ENCODE measurements at regions not wholly inside any gene's neighbourhood (a gene's known extent, or its start where the extent isn't known, plus 50 kb on each side); places are given as distances from the start of the nearest gene placed in this dataset.

GRCh38 chr13:73513751-73514150, 454.9 kb downstream of the KLF5 start:
- DNase-seq (ENCODE audit: low read depth, low spot score) (no peak), ATAC-seq (no peak)
- H3K27me3 ChIP-seq (ENCODE audit: control insufficient read depth, insufficient read depth, low read length): no peaks in the 10 kb centered on the region
- CTCF ChIA-PET: no interaction called here
- no peaks in the 10 kb centered on the region for H3K9me3 ChIP-seq (ENCODE audit: control insufficient read depth, insufficient read depth, low read depth, low read length)
- POLR2A ChIA-PET: no interaction called here
- no peaks in the 10 kb centered on the region for H3K36me3 ChIP-seq (ENCODE audit: control insufficient read depth, insufficient read depth, low read length)
- BruUV-seq (replicated peaks): no TSS peak
- no peak overlapping the region for H3K27ac ChIP-seq (ENCODE audit: low read length)
- in situ Hi-C loops (cut with HindIII; ENCODE audit: low pct_unique_long_range_greater_than_20kb, low sequenced_read_pairs): no loop called here
- TF ChIP-seq, protein P1, sequence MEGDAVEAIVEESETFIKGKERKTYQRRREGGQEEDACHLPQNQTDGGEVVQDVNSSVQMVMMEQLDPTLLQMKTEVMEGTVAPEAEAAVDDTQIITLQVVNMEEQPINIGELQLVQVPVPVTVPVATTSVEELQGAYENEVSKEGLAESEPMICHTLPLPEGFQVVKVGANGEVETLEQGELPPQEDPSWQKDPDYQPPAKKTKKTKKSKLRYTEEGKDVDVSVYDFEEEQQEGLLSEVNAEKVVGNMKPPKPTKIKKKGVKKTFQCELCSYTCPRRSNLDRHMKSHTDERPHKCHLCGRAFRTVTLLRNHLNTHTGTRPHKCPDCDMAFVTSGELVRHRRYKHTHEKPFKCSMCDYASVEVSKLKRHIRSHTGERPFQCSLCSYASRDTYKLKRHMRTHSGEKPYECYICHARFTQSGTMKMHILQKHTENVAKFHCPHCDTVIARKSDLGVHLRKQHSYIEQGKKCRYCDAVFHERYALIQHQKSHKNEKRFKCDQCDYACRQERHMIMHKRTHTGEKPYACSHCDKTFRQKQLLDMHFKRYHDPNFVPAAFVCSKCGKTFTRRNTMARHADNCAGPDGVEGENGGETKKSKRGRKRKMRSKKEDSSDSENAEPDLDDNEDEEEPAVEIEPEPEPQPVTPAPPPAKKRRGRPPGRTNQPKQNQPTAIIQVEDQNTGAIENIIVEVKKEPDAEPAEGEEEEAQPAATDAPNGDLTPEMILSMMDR (IDR thresholded peaks at IDR 0.05): no peak
- TF ChIP-seq REST (IDR thresholded peaks at IDR 0.05; ENCODE audit: insufficient read depth in 1 of 2, low read depth in 2 of 2, low read length in 1 of 2) (no peak), POLR2AphosphoS5 (IDR thresholded peaks at IDR 0.05; ENCODE audit: low read depth, low read length) (no peak)
- H3K4me3 ChIP-seq (ENCODE audit: low read depth in 2 of 2, low read length in 2 of 2): no peak overlapping the region
- no peaks in the 10 kb centered on the region for H3K4me1 ChIP-seq (ENCODE audit: control insufficient read depth, insufficient read depth, low read length)
- intact Hi-C loops (cut with micrococcal nuclease; ENCODE audit: unreplicated experiment): no loop called here

GRCh38 chr13:73508841-73509240, 450.0 kb downstream of the KLF5 start:
- in situ Hi-C loops (cut with HindIII; ENCODE audit: low pct_unique_long_range_greater_than_20kb, low sequenced_read_pairs): no loop called here
- intact Hi-C loops (cut with micrococcal nuclease; ENCODE audit: unreplicated experiment): no loop called here
- no peak for ATAC-seq
- no peaks in the 10 kb centered on the region for H3K9me3 ChIP-seq (ENCODE audit: control insufficient read depth, insufficient read depth, low read depth, low read length)
- no peak for TF ChIP-seq POLR2AphosphoS5 (IDR thresholded peaks at IDR 0.05; ENCODE audit: low read depth, low read length)
- TF ChIP-seq REST (IDR thresholded peaks at IDR 0.05; ENCODE audit: insufficient read depth in 1 of 2, low read depth in 2 of 2, low read length in 1 of 2): no peak
- TF ChIP-seq SIN3A (IDR thresholded peaks at IDR 0.05; ENCODE audit: borderline replicate concordance, insufficient read depth, low read depth, low read length): no peak
- no peak for TF ChIP-seq TCF7L2 (IDR thresholded peaks at IDR 0.05; ENCODE audit: low read depth, low read length)
- TF ChIP-seq, protein P1 (IDR thresholded peaks at IDR 0.05): no peak
- H3K27ac ChIP-seq (ENCODE audit: low read length): no peak overlapping the region
- H3K36me3 ChIP-seq (ENCODE audit: control insufficient read depth, insufficient read depth, low read length): no peaks in the 10 kb centered on the region
- H3K4me1 ChIP-seq (ENCODE audit: control insufficient read depth, insufficient read depth, low read length): no peaks in the 10 kb centered on the region
- CTCF ChIA-PET: no interaction called here
- BruUV-seq (replicated peaks): no TSS peak
- DNase-seq (ENCODE audit: low read depth, low spot score): no peak
- H3K27me3 ChIP-seq (ENCODE audit: control insufficient read depth, insufficient read depth, low read length): no peaks in the 10 kb centered on the region
- POLR2A ChIA-PET: no interaction called here
- H3K4me3 ChIP-seq (ENCODE audit: low read depth in 2 of 2, low read length in 2 of 2): no peak overlapping the region
